Prostate gland (tissue), 2 donors: ENCODE measurements at regions not wholly inside any gene's neighbourhood (a gene's known extent, or its start where the extent isn't known, plus 50 kb on each side); places are given as distances from the start of the nearest gene placed in this dataset.

Experiments
- DNase-seq: peaks from one replicate; pipeline ENCODE4 v3.0.0-alpha.2; 2019; ENCODE audit warnings: low spot score
- H3K27ac ChIP-seq, 2 donors: fragments of 200-600 bp; sonication (generic); 2 replicates each; pipeline ENCODE4 v1.5.1; 2017 to 2019
- H3K27me3 ChIP-seq: fragments of 200-600 bp; sonication (generic); replicated peaks from 2 replicates; pipeline ENCODE4 v1.5.1; 2019; ENCODE audit not compliant: insufficient read depth
- H3K36me3 ChIP-seq, 2 donors: fragments of 200-600 bp; sonication (generic); 1 replicate in 1 of 2; 2 replicates in 1 of 2; pipeline versions ENCODE4 v1.5.1 to v1.8.1; 2017 to 2019
- H3K4me1 ChIP-seq: fragments of 200-600 bp; sonication (generic); replicated peaks from 2 replicates; pipeline ENCODE4 v1.5.1; 2019
- H3K4me3 ChIP-seq, 2 donors: fragments of 200-600 bp; sonication (generic); 2 replicates each; pipeline ENCODE4 v1.5.1; 2017 to 2019
- H3K9me3 ChIP-seq: fragments of 200-600 bp; sonication (generic); 2 replicates; pipeline ENCODE4 v1.5.1; 2017
- POLR2A ChIP-seq: fragments of 450-650 bp; IDR thresholded peaks from one replicate; pipeline ENCODE4 v1.6.1; 2016; ENCODE audit warnings: antibody characterized with exemption, mild to moderate bottlenecking
- POLR2AphosphoS5 ChIP-seq: sonication (generic); formaldehyde crosslinking; IDR thresholded peaks from one replicate; pipeline ENCODE4 v1.6.1; 2017; ENCODE audit warnings: antibody characterized with exemption
- WGBS: methylation state at CpG from one replicate; pipeline ENCODE4 v1.1.5; 2018; 5-methylcytosine and 5-hydroxymethylcytosine counted together
- intact Hi-C: fragments of 100-400 bp; cut with DNase I; formaldehyde crosslinking; loops from one replicate; pipeline ENCODE4 v1.14.2; 2022
- TF ChIP-seq, protein P1 (sequence below), 4 experiments: fragments of 200-600 bp in 2 of 4; fragments of 450-650 bp in 2 of 4; sonication (generic) in 2 of 4; IDR thresholded peaks; 1 replicate in 3 of 4; 2 replicates in 1 of 4; pipeline ENCODE4 v1.5.1; 2016 to 2019; ENCODE audit warnings: antibody characterized with exemption in 4 of 4, mild to moderate bottlenecking in 2 of 4, moderate library complexity in 2 of 4

DNA sequence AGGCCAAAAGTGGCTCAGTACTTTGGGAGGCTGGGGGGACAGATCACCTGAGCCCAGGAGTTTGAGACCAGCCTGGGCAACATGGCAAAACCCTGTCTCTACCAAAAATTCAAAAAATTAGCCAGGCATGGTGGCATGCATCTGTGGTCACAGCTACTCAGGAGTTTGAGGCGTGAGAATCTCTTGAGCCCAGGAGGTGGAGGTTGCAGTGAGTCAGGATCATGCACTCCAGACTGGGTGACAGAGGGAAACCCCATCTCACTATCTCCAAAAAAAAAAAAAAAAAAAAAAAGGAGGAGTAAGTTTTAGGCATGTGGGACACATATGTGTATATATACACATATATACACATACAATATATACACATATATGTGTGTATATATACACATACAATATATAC, 165.3 kb upstream of the DPYD start:
- no peak for DNase-seq
- no peak overlapping the region for H3K27ac ChIP-seq
- no peaks in the 10 kb centered on the region for H3K27me3 ChIP-seq
- H3K4me3 ChIP-seq = no peak overlapping the region
- intact Hi-C loops = no loop called here
- TF ChIP-seq POLR2AphosphoS5 = no peak
- TF ChIP-seq POLR2A = no peak
- TF ChIP-seq, protein P1, sequence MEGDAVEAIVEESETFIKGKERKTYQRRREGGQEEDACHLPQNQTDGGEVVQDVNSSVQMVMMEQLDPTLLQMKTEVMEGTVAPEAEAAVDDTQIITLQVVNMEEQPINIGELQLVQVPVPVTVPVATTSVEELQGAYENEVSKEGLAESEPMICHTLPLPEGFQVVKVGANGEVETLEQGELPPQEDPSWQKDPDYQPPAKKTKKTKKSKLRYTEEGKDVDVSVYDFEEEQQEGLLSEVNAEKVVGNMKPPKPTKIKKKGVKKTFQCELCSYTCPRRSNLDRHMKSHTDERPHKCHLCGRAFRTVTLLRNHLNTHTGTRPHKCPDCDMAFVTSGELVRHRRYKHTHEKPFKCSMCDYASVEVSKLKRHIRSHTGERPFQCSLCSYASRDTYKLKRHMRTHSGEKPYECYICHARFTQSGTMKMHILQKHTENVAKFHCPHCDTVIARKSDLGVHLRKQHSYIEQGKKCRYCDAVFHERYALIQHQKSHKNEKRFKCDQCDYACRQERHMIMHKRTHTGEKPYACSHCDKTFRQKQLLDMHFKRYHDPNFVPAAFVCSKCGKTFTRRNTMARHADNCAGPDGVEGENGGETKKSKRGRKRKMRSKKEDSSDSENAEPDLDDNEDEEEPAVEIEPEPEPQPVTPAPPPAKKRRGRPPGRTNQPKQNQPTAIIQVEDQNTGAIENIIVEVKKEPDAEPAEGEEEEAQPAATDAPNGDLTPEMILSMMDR (IDR thresholded peaks at IDR 0.05) = no peak
- 95% methylated on average over 1 of the region's 1 CpG for WGBS
- no peaks in the 10 kb centered on the region for H3K4me1 ChIP-seq
- no peaks in the 10 kb centered on the region for H3K9me3 ChIP-seq
- H3K36me3 ChIP-seq = no peaks in the 10 kb centered on the region

DNA sequence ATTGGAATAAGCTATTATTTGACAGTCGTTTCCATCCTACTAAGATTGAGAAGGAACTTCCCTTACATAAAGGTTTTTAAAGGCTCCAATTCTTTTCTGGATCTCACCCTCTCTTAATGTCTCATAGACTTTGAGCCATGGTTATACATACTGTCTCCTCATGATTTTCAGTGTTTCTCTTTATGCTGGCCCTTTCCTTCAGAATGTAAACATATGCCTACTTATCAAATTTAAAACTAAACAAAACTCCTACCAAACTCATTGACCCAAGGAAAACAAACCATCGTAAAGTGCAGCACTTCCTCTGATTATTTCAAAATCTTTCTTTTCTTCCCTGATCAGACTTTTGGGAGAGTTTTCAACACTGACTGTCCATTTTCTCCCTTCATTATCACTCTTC, 163.4 kb upstream of the DPYD start:
- Histone ChIP-seq H3K36me3 (no peaks in the 10 kb centered on the region), H3K27ac (no peak overlapping the region), H3K4me3 (no peak overlapping the region), H3K27me3 (no peaks in the 10 kb centered on the region), H3K9me3 (no peaks in the 10 kb centered on the region), H3K4me1 (no peaks in the 10 kb centered on the region)
- TF ChIP-seq, protein P1 (IDR thresholded peaks at IDR 0.05) = no peak
- TF ChIP-seq POLR2AphosphoS5 (no peak), POLR2A (no peak)
- intact Hi-C loops = no loop called here
- WGBS = 65% methylated on average over 2 of the region's 2 CpGs
- no peak for DNase-seq

DNA sequence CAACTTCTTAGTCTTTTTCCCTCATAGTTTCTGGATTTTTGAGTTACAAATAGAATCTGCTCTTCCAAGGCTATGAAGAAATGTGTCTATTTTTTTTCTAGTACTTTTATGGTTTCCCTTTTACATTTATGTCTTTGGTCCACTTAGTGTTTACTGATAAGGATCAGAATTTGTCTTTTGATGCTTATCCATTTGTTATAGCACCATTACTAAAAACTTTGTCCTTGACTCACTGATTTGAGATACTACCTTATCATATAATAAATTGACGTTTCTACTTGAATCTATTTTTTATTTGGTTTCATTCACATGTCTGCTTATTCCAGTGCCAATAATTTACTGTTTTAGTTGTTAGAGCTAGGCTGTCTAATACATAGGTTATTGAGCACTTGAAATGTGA, 161.1 kb upstream of the DPYD start:
- no peaks in the 10 kb centered on the region for H3K36me3 ChIP-seq
- no peaks in the 10 kb centered on the region for H3K9me3 ChIP-seq
- WGBS = 24% methylated on average over 1 of the region's 1 CpG
- TF ChIP-seq POLR2AphosphoS5 (no peak), POLR2A (no peak)
- TF ChIP-seq, protein P1 (IDR thresholded peaks at IDR 0.05) = no peak
- no peak overlapping the region for H3K27ac ChIP-seq
- no peak overlapping the region for H3K4me3 ChIP-seq
- intact Hi-C loops = no loop called here
- DNase-seq = no peak
- H3K27me3 ChIP-seq = no peaks in the 10 kb centered on the region
- H3K4me1 ChIP-seq = no peaks in the 10 kb centered on the region

DNA sequence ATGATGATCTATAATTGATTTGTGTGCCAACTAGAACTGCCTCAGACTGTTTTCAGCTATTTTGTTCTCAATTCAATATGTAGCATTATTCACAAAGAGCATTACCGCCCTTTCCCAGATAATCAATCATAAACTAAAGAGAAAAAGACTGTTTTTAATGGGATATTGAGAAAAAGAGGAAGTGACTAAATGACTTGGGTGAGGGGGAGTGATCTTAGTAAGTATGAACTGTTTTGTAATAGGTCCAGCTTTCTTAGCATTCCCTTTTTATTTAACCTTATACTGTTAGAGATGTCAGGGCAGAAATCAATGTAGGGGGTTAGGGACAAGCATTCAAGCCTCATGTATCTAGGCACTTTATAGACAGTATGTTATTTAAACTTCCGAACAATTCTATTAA, 157.8 kb upstream of the DPYD start:
- Histone ChIP-seq H3K27ac (no peak overlapping the region), H3K9me3 (no peaks in the 10 kb centered on the region), H3K27me3 (no peaks in the 10 kb centered on the region), H3K4me1 (no peaks in the 10 kb centered on the region), H3K36me3 (no peaks in the 10 kb centered on the region), H3K4me3 (no peak overlapping the region)
- intact Hi-C loops = no loop called here
- TF ChIP-seq POLR2A (no peak), POLR2AphosphoS5 (no peak)
- TF ChIP-seq, protein P1 (IDR thresholded peaks at IDR 0.05) = no peak
- WGBS = 94% methylated on average over 2 of the region's 2 CpGs
- DNase-seq = no peak

DNA sequence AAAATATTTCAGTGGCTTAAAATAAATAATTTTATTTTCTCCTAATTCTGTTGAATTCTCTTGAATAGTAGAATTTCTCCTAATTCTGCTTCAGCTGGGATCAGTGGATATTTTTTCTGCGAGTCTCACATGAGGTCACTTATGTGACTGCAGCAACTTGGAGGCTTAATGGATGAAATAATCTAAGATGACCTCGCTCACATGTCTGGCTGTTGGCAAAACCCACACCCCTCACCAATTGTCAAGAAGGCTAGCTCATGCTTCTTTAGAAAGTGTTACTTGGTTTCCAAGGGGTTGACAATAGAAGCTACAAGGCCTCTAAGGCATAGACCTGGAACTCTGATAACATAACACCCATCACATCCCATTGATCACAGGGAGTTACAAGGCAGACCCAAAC, 156.9 kb upstream of the DPYD start:
- H3K4me3 ChIP-seq = no peak overlapping the region
- H3K36me3 ChIP-seq = no peaks in the 10 kb centered on the region
- DNase-seq = no peak
- H3K9me3 ChIP-seq = no peaks in the 10 kb centered on the region
- H3K27ac ChIP-seq = no peak overlapping the region
- H3K27me3 ChIP-seq = no peaks in the 10 kb centered on the region
- 100% methylated on average over 2 of the region's 2 CpGs for WGBS
- intact Hi-C loops = no loop called here
- no peaks in the 10 kb centered on the region for H3K4me1 ChIP-seq
- TF ChIP-seq, protein P1 (IDR thresholded peaks at IDR 0.05) = no peak
- TF ChIP-seq POLR2A = no peak
- TF ChIP-seq POLR2AphosphoS5 = no peak
